ENCODE measurements at regions not wholly inside any gene's neighbourhood (a gene's known extent, or its start where the extent isn't known, plus 50 kb on each side); places are given as distances from the start of the nearest gene placed in this dataset.

GRCh38 chr11:19344661-19345518 lies 104.1 kb upstream of the E2F8 start:
- CTCF ChIA-PET, result interaction anchor here (1.1 to 2.1 kb wide), 2 partner anchors 19 to 209 kb away, joined by 3 to 9 read pairs; no protein-coding TSS in a partner anchor

GRCh38 chr11:19342036-19342435 lies 101.3 kb upstream of the E2F8 start:
- no peak for TF ChIP-seq CTCF (IDR thresholded peaks at IDR 0.05; ENCODE audit: low read depth, low read length)
- Histone ChIP-seq H3K9me3 (ENCODE audit: control insufficient read depth, insufficient read depth, low read length) (0 out of 2 replicates have a peak, but pooled peaks cover 3% of the 10 kb centered on the region), H3K4me3 (ENCODE audit: low read depth, low read length) (no peak overlapping the region), H3K27ac (ENCODE audit: low read depth, low read length) (no peak overlapping the region), H3K27me3 (ENCODE audit: control insufficient read depth, insufficient read depth, low read length) (peaks cover 74% of the 10 kb centered on the region)
- ChIA-PET CTCF (interaction anchor here (1.3 kb wide), 1 partner anchor 212 kb away, joined by 3 read pairs; no protein-coding TSS in a partner anchor), POLR2A (no interaction called here)
- DNase-seq (ENCODE audit: low read depth, low spot score), result no peak

More at GRCh38 chr11:19344661-19345518, 104.1 kb upstream of the E2F8 start:
- no peak for TF ChIP-seq CTCF (IDR thresholded peaks at IDR 0.05; ENCODE audit: low read depth, low read length)
- Histone ChIP-seq H3K9me3 (ENCODE audit: control insufficient read depth, insufficient read depth, low read length) (0 out of 2 replicates have a peak, but pooled peaks cover 3% of the 10 kb centered on the region), H3K27me3 (ENCODE audit: control insufficient read depth, insufficient read depth, low read length) (peaks cover 78% of the 10 kb centered on the region), H3K4me3 (ENCODE audit: low read depth, low read length) (peak overlapping the region; percentile 38), H3K27ac (ENCODE audit: low read depth, low read length) (no peak overlapping the region)
- DNase-seq (ENCODE audit: low read depth, low spot score), result no peak
- POLR2A ChIA-PET, result no interaction called here

GRCh38 chr11:19338375-19338774 lies 97.6 kb upstream of the E2F8 start:
- no peaks in the 10 kb centered on the region for H3K9me3 ChIP-seq (ENCODE audit: control insufficient read depth, insufficient read depth, low read length)
- ChIA-PET CTCF (interaction anchor here (0.7 to 0.8 kb wide), 2 partner anchors 215 to 268 kb away, joined by 3 to 4 read pairs; no protein-coding TSS in a partner anchor), POLR2A (no interaction called here)
- no peak overlapping the region for H3K4me3 ChIP-seq (ENCODE audit: low read depth, low read length)
- no peak overlapping the region for H3K27ac ChIP-seq (ENCODE audit: low read depth, low read length)
- no peak for DNase-seq (ENCODE audit: low read depth, low spot score)
- TF ChIP-seq CTCF (IDR thresholded peaks at IDR 0.05; ENCODE audit: low read depth, low read length), result no peak
- peaks cover 54% of the 10 kb centered on the region for H3K27me3 ChIP-seq (ENCODE audit: control insufficient read depth, insufficient read depth, low read length)

- POLR2A ChIA-PET, result no interaction called here
These were observed 97.0 kb upstream of the E2F8 start for GRCh38 chr11:19337779-19338178.

More at GRCh38 chr11:19337779-19338178, 97.0 kb upstream of the E2F8 start:
- CTCF ChIA-PET, result interaction anchor here (0.7 to 0.8 kb wide), 2 partner anchors 216 to 267 kb away, joined by 3 to 4 read pairs; no protein-coding TSS in a partner anchor
- no peak for DNase-seq (ENCODE audit: low read depth, low spot score)
- H3K27ac ChIP-seq (ENCODE audit: low read depth, low read length), result no peak overlapping the region
- H3K27me3 ChIP-seq (ENCODE audit: control insufficient read depth, insufficient read depth, low read length), result peaks cover 51% of the 10 kb centered on the region
- TF ChIP-seq CTCF (IDR thresholded peaks at IDR 0.05; ENCODE audit: low read depth, low read length), result no peak
- H3K4me3 ChIP-seq (ENCODE audit: low read depth, low read length), result no peak overlapping the region
- no peaks in the 10 kb centered on the region for H3K9me3 ChIP-seq (ENCODE audit: control insufficient read depth, insufficient read depth, low read length)
